BLaER1 treated with 17β-estradiol and CSF1 and Interleukin-3, amounts not matched to agents 10 nM and 100 nM (cell line): ENCODE measurements at regions not wholly inside any gene's neighbourhood (a gene's known extent, or its start where the extent isn't known, plus 50 kb on each side); places are given as distances from the start of the nearest gene placed in this dataset.

Experiments used
- H3K27ac ChIP-seq, 11 experiments: shearing (Covaris generic); formaldehyde crosslinking; 2 replicates each; pipeline ENCODE4 v1.8.1; 2022
- H3K27me3 ChIP-seq, 11 experiments: shearing (Covaris generic); formaldehyde crosslinking; 2 replicates each; pipeline ENCODE4 v1.8.1; 2022
- H3K36me3 ChIP-seq, 11 experiments: shearing (Covaris generic); formaldehyde crosslinking; 2 replicates each; pipeline ENCODE4 v1.8.1; 2022
- H3K4me1 ChIP-seq, 10 experiments: shearing (Covaris generic); formaldehyde crosslinking; 2 replicates each; pipeline ENCODE4 v1.8.1; 2022
- H3K4me2 ChIP-seq, 11 experiments: shearing (Covaris generic); formaldehyde crosslinking; 2 replicates each; pipeline ENCODE4 v1.8.1; 2022
- H3K4me3 ChIP-seq, 10 experiments: shearing (Covaris generic); formaldehyde crosslinking; 2 replicates each; pipeline ENCODE4 v1.8.1; 2022
- H3K9ac ChIP-seq, 11 experiments: shearing (Covaris generic); formaldehyde crosslinking; 2 replicates each; pipeline ENCODE4 v1.8.1; 2022
- H3K9me3 ChIP-seq, 11 experiments: shearing (Covaris generic); formaldehyde crosslinking; replicated peaks in 1 of 11; 2 replicates each; pipeline ENCODE4 v1.8.1; 2022
- H4K20me1 ChIP-seq, 11 experiments: shearing (Covaris generic); formaldehyde crosslinking; 2 replicates each; pipeline ENCODE4 v1.8.1; 2022
- Cebpa-rat ChIP-seq, 11 experiments: shearing (Covaris generic); IDR thresholded peaks; 2 replicates each; pipeline ENCODE4 v1.8.1; 2022

- Histone ChIP-seq H3K4me2 (no peak overlapping the region), H3K4me1 (no peaks in the 10 kb centered on the region), H3K27me3 (no peaks in the 10 kb centered on the region), H3K36me3 (no peaks in the 10 kb centered on the region), H4K20me1 (no peaks in the 10 kb centered on the region), H3K27ac (no peak overlapping the region), H3K9me3 (peaks cover 6 to 12% (median 8%) of the 10 kb centered on the region in 11 experiments), H3K4me3 (no peak overlapping the region), H3K9ac (no peak overlapping the region)
- no peak for TF ChIP-seq Cebpa-rat (IDR thresholded peaks at IDR 0.05)
Measured at GRCh38 chr21:20507783-20508182, 490.4 kb upstream of the NCAM2 start.

- Histone ChIP-seq H3K27me3 (no peaks in the 10 kb centered on the region), H3K36me3 (no peaks in the 10 kb centered on the region), H3K4me3 (no peak overlapping the region), H3K4me1 (no peaks in the 10 kb centered on the region), H3K9me3 (no peaks in the 10 kb centered on the region), H3K9ac (no peak overlapping the region), H3K27ac (no peak overlapping the region), H4K20me1 (no peaks in the 10 kb centered on the region), H3K4me2 (no peak overlapping the region)
- no peak for TF ChIP-seq Cebpa-rat (IDR thresholded peaks at IDR 0.05)
Measured at GRCh38 chr21:20511216-20511880, 486.9 kb upstream of the NCAM2 start.

GRCh38 chr21:20515446-20515845 is 482.8 kb upstream of the NCAM2 start:
- Histone ChIP-seq H3K4me2 (no peak overlapping the region), H3K9me3 (no peaks in the 10 kb centered on the region), H3K4me3 (no peak overlapping the region), H3K36me3 (no peaks in the 10 kb centered on the region), H3K4me1 (no peaks in the 10 kb centered on the region), H3K27me3 (no peaks in the 10 kb centered on the region), H3K27ac (no peak overlapping the region), H3K9ac (no peak overlapping the region), H4K20me1 (no peaks in the 10 kb centered on the region)
- TF ChIP-seq Cebpa-rat (IDR thresholded peaks at IDR 0.05): no peak

- no peak overlapping the region for H3K4me2 ChIP-seq
- no peaks in the 10 kb centered on the region for H3K36me3 ChIP-seq
- no peak overlapping the region for H3K4me3 ChIP-seq
- H3K27me3 ChIP-seq: no peaks in the 10 kb centered on the region
- TF ChIP-seq Cebpa-rat (IDR thresholded peaks at IDR 0.05): no peak
- no peaks in the 10 kb centered on the region for H3K9me3 ChIP-seq
- no peak overlapping the region for H3K9ac ChIP-seq
- H4K20me1 ChIP-seq: no peaks in the 10 kb centered on the region
- H3K27ac ChIP-seq: no peak overlapping the region
- no peaks in the 10 kb centered on the region for H3K4me1 ChIP-seq
Measured at GRCh38 chr21:20519076-20519475, 479.1 kb upstream of the NCAM2 start.

GRCh38 chr21:20522611-20523010 is 475.6 kb upstream of the NCAM2 start:
- no peak for TF ChIP-seq Cebpa-rat (IDR thresholded peaks at IDR 0.05)
- no peaks in the 10 kb centered on the region for H3K27me3 ChIP-seq
- no peaks in the 10 kb centered on the region for H3K9me3 ChIP-seq

GRCh38 chr21:20523191-20523590 is 475.0 kb upstream of the NCAM2 start:
- no peak overlapping the region for H3K4me3 ChIP-seq
- no peak for TF ChIP-seq Cebpa-rat (IDR thresholded peaks at IDR 0.05)
- no peak overlapping the region for H3K9ac ChIP-seq
- no peaks in the 10 kb centered on the region for H4K20me1 ChIP-seq
- no peaks in the 10 kb centered on the region for H3K9me3 ChIP-seq
- H3K4me2 ChIP-seq: no peak overlapping the region
- no peaks in the 10 kb centered on the region for H3K36me3 ChIP-seq
- no peak overlapping the region for H3K27ac ChIP-seq
- H3K27me3 ChIP-seq: no peaks in the 10 kb centered on the region
- H3K4me1 ChIP-seq: no peaks in the 10 kb centered on the region

More at GRCh38 chr21:20522611-20523010, 475.6 kb upstream of the NCAM2 start:
- Histone ChIP-seq H3K27ac (no peak overlapping the region), H3K9ac (no peak overlapping the region), H3K4me2 (no peak overlapping the region), H3K4me3 (no peak overlapping the region), H3K4me1 (no peaks in the 10 kb centered on the region), H4K20me1 (no peaks in the 10 kb centered on the region), H3K36me3 (no peaks in the 10 kb centered on the region)

GRCh38 chr21:20527731-20528460 is 470.3 kb upstream of the NCAM2 start:
- H3K4me3 ChIP-seq: no peak overlapping the region
- H4K20me1 ChIP-seq: no peaks in the 10 kb centered on the region
- H3K36me3 ChIP-seq: no peaks in the 10 kb centered on the region
- no peak overlapping the region for H3K9ac ChIP-seq
- no peak for TF ChIP-seq Cebpa-rat (IDR thresholded peaks at IDR 0.05)
- H3K4me1 ChIP-seq: no peaks in the 10 kb centered on the region
- no peak overlapping the region for H3K4me2 ChIP-seq
- H3K9me3 ChIP-seq: no peaks in the 10 kb centered on the region
- no peak overlapping the region for H3K27ac ChIP-seq
- no peaks in the 10 kb centered on the region for H3K27me3 ChIP-seq

- H3K36me3 ChIP-seq: no peaks in the 10 kb centered on the region
Measured at GRCh38 chr21:20537130-20537529, 461.1 kb upstream of the NCAM2 start.

GRCh38 chr21:20538039-20538658 is 460.1 kb upstream of the NCAM2 start:
- H3K9ac ChIP-seq: no peak overlapping the region
- H3K4me1 ChIP-seq: peaks cover 0 to 14% (median 0%) of the 10 kb centered on the region in 10 experiments; a peak in 4 of 20 replicates
- H3K27me3 ChIP-seq: no peaks in the 10 kb centered on the region
- no peaks in the 10 kb centered on the region for H3K9me3 ChIP-seq
- no peak overlapping the region for H3K27ac ChIP-seq
- no peaks in the 10 kb centered on the region for H3K36me3 ChIP-seq
- no peak overlapping the region for H3K4me3 ChIP-seq
- H3K4me2 ChIP-seq: no peak overlapping the region
- H4K20me1 ChIP-seq: no peaks in the 10 kb centered on the region
- no peak for TF ChIP-seq Cebpa-rat (IDR thresholded peaks at IDR 0.05)

More at GRCh38 chr21:20537130-20537529, 461.1 kb upstream of the NCAM2 start:
- Histone ChIP-seq H3K9me3 (no peaks in the 10 kb centered on the region), H4K20me1 (no peaks in the 10 kb centered on the region), H3K9ac (no peak overlapping the region), H3K4me1 (peaks cover 0 to 14% (median 0%) of the 10 kb centered on the region in 10 experiments; a peak in 4 of 20 replicates), H3K4me3 (no peak overlapping the region), H3K27ac (no peak overlapping the region), H3K27me3 (no peaks in the 10 kb centered on the region), H3K4me2 (no peak overlapping the region)
- 0 out of 22 replicates have a peak, but pooled peaks of 1 of the 11 experiments have one; percentile 11 for TF ChIP-seq Cebpa-rat (IDR thresholded peaks at IDR 0.05)
